ENCODE measurements at regions not wholly inside any gene's neighbourhood (a gene's known extent, or its start where the extent isn't known, plus 50 kb on each side); places are given as distances from the start of the nearest gene placed in this dataset.

DNA sequence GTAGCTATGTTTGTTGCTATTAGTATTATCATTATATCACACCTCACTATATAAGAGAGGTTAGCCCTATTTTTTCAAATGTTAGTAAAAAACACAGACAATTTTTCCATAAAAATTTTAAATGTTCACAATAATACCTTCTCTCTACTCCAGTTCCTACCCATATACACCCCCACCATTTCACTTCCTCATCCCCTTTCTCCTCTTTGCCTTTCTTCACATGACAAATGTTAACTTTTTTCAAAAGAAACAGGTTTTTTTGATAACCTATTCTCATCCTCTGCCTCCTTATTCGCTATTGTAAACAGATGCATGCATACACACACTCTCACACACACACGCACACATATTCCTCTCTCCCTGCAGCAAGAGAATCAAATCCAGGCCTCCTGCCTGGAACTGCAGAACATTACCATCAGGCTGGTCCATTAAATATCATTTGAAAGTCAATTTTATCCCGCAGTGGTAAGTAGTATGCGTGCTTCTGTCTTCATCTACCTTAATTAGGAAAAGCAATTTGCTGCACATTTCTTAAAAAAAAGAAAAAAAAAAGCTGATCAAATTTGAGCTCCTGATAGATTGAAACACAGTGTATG, 55.5 kb downstream of the MID1IP1 start:
- Mint-ChIP-seq H3K4me3 (no peak overlapping the region), H3K9me3 (no peaks in the 10 kb centered on the region), H3K27ac (no peak overlapping the region), H3K4me1 (no peaks in the 10 kb centered on the region), H3K36me3 (no peaks in the 10 kb centered on the region), H3K27me3 (ENCODE audit: low read depth in 3 of 3) (peaks cover 0 to 2% (median 1%) of the 10 kb centered on the region in 3 donors)
- DNase-seq, result no peak

DNA sequence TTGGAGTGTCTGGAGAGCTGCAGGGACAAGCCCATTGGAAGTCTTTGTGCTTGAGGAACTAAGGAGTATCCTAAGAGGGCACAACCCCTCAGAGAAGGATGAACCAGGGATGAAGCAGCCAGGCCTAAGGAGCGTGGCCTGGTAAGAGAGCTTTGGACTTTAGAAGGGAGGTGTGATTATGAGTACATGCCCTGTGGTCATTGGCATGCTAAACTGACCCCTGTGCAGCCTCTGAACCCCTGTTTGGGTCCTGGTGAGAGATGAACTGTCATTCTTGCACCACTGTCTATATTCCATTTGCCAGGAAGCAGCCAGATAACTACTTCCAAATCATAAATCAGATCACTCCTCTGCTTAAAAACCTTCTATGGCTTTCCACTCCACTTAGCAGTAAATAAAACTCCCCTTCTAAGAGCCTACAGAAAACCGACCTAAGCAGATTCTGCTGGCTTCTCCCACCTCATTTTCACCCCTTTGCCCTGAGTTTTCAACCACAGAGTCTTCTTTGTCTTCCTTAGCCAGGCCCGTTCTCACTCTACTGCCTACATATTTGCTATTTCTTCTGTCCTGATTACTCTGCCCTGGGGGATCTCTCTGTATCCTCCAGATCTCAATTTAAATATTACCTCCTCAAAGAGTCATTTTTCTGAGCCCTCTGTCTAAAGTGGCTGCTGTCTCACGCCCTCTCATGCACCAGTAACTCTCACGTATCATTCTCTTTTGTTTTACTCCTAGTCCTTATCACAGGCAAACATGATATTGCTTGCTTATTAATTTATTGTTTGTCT, 56.7 kb downstream of the MID1IP1 start:
- Mint-ChIP-seq H3K36me3 (no peaks in the 10 kb centered on the region), H3K4me1 (no peaks in the 10 kb centered on the region), H3K27ac (no peak overlapping the region)

DNA sequence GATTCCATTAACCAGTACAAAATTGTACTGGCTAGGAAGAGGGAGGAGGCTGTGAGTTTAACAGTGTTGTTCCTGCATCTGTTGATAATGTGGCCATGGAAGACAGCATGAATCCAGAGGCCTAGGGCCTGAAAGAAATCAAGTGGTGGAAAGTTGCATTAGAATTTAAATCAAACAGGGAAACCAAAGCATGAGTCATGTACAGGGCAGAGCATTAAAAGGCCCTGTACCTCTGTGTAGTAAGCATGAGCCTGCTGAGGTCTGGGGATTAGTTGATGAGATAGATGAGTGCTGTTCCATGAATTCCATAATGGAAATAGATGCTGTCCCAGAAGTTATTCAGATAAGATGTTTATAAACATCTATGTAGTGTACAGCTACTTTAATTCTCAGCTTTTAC, 58.3 kb downstream of the MID1IP1 start:
- Mint-ChIP-seq H3K27me3 (ENCODE audit: low read depth in 3 of 3) (peaks cover 0 to 2% (median 0%) of the 10 kb centered on the region in 3 donors), H3K4me3 (no peak overlapping the region)

More for the DNA sequence above, 56.7 kb downstream of the MID1IP1 start:
- H3K9me3 Mint-ChIP-seq, result no peaks in the 10 kb centered on the region
- DNase-seq, result no peak
- no peak overlapping the region for H3K4me3 Mint-ChIP-seq
- peaks cover 0 to 2% (median 1%) of the 10 kb centered on the region in 3 donors for H3K27me3 Mint-ChIP-seq (ENCODE audit: low read depth in 3 of 3)

DNA sequence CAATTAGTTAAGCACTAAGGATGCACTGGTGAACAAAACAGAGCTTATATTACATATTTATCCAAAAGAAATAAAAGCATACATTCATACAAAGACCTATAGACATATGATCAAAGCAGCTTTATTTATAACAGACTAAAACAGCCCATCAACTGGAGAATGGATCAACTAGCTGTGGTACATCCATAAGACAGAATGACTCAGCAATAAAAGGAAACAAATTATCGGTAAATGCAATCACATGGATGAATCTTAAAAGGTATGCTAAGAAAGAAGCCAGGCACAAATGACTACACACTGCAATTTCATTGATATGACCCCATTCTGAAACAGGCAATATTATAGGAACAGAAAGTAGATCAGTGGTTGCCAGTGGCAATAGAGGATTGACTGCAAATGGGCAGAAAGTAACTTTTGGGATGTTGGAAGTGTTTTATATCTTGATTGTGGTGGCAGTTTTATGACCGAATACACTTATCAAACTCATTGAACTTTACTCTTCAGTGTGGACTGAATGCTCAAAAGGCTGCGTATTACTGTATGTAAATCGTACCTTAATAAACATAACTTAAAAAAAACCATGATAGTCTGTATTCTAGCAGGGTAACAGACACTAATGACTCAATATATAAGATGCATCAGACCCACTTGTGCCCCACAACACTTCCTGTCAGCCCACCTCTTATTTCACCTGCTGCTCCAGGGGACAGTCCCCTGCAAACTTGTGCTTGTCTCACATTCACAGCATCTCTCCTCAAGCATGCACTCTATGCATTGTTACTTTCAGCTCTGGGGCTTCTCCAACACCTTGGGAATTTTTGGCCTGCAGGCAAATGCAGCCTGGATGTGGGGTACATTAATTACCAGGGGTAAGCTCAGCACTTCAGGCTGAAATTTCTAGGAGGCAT, 59.1 kb downstream of the MID1IP1 start:
- H3K9me3 Mint-ChIP-seq, result no peaks in the 10 kb centered on the region
- no peaks in the 10 kb centered on the region for H3K4me1 Mint-ChIP-seq
- no peaks in the 10 kb centered on the region for H3K36me3 Mint-ChIP-seq
- no peak overlapping the region for H3K4me3 Mint-ChIP-seq
- H3K27ac Mint-ChIP-seq, result no peak overlapping the region
- no peak for DNase-seq
- H3K27me3 Mint-ChIP-seq (ENCODE audit: low read depth in 3 of 3), result peaks cover 0 to 2% (median 0%) of the 10 kb centered on the region in 3 donors

More for the DNA sequence above, 58.3 kb downstream of the MID1IP1 start:
- H3K4me1 Mint-ChIP-seq, result no peaks in the 10 kb centered on the region
- H3K36me3 Mint-ChIP-seq, result no peaks in the 10 kb centered on the region
- H3K9me3 Mint-ChIP-seq, result no peaks in the 10 kb centered on the region
- no peak for DNase-seq
- no peak overlapping the region for H3K27ac Mint-ChIP-seq

DNA sequence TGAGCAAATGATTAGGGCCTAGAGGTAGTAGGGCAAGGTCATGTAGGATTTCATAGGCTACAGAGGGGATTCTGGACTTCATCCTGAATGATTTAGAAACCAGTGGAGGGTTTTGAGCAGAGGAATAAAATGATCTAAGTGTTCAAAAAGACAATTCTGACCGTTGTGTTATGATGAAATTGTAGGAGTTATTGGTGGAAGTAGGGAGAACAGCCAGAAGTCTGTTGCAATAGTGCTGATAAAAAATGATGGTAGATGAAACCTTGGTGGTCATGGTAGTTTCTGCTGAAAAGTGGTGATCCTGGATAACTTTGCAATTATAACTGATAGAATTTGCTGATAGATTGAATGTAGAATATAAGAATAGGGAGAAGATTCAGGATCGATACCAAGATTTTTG, 60.2 kb downstream of the MID1IP1 start:
- Mint-ChIP-seq H3K36me3 (no peaks in the 10 kb centered on the region), H3K4me3 (no peak overlapping the region), H3K4me1 (no peaks in the 10 kb centered on the region), H3K27ac (no peak overlapping the region), H3K9me3 (no peaks in the 10 kb centered on the region), H3K27me3 (ENCODE audit: low read depth in 3 of 3) (peaks cover 0 to 3% (median 0%) of the 10 kb centered on the region in 3 donors)
- DNase-seq, result no peak

DNA sequence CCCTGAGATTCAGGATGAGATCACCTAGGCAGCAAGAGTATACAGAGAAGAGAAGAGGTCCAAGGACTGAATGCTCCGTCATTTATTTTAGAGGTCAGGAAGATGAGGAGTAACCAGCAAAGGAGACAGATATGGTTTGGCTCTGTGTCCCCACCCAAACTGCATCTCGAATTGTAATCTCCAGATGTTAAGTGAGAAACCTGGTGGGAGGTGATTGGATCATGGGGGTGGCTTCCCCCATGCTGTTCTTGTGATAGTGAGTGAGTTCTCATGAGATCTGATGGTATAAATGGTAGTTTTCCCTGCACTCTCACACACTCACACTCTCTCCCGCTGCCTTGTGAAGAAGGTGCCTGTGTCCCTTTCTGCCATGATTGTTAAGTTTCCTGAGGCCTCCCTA, 60.8 kb downstream of the MID1IP1 start:
- DNase-seq, result no peak
- Mint-ChIP-seq H3K9me3 (no peaks in the 10 kb centered on the region), H3K27ac (no peak overlapping the region), H3K36me3 (no peaks in the 10 kb centered on the region), H3K4me3 (no peak overlapping the region), H3K27me3 (ENCODE audit: low read depth in 3 of 3) (peaks cover 0 to 3% (median 0%) of the 10 kb centered on the region in 3 donors), H3K4me1 (no peaks in the 10 kb centered on the region)

DNA sequence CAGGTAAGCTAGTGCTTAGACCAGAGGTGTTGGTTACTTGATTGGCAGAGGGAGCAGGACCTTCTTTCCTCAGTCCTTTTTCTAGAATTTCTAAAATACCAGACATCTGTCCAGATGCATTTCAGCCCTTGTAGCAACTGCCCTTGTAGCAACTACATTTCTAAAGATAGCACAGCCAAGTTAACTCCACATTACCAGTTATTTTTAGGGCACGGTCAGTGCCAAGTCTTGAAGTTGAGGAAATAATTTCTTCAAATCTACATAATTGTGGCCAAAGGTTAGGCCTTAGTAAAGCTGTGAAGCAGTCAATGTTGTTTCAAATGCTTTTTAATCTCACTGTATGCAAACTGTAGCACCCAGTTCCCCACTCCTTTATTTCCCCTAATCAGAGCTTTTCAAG, 62.9 kb downstream of the MID1IP1 start:
- H3K4me1 Mint-ChIP-seq, result no peaks in the 10 kb centered on the region
- H3K36me3 Mint-ChIP-seq, result no peaks in the 10 kb centered on the region
- H3K4me3 Mint-ChIP-seq, result no peak overlapping the region
- peaks cover 0 to 2% (median 2%) of the 10 kb centered on the region in 3 donors for H3K27me3 Mint-ChIP-seq (ENCODE audit: low read depth in 3 of 3)
- DNase-seq, result no peak
- H3K27ac Mint-ChIP-seq, result no peak overlapping the region
- H3K9me3 Mint-ChIP-seq, result no peaks in the 10 kb centered on the region

DNA sequence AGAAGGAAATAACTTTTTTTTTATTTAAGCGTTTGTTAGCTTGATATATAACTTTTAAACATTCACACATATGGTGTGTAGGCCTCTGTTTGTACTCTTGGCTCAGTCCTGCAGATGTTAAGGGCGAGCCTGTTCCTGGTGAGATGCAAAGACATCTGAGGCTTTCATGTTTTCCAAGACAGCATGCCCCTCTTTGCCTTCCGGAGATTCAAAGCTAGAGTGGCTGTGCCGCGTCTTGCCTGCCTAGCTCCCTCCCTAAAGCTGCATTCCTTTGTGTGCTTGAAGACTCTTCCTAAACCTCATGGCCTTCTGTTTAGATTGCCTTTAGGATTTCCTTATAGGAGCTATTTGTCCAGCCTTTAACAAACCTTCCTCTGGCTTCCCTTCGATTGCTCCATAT, 67.1 kb downstream of the MID1IP1 start:
- no peak overlapping the region for H3K4me3 Mint-ChIP-seq
- no peak overlapping the region for H3K27ac Mint-ChIP-seq
- H3K27me3 Mint-ChIP-seq (ENCODE audit: low read depth in 3 of 3), result peaks cover 0 to 3% (median 2%) of the 10 kb centered on the region in 3 donors
- no peak for DNase-seq
- no peaks in the 10 kb centered on the region for H3K36me3 Mint-ChIP-seq
- no peaks in the 10 kb centered on the region for H3K4me1 Mint-ChIP-seq
- H3K9me3 Mint-ChIP-seq, result no peaks in the 10 kb centered on the region

DNA sequence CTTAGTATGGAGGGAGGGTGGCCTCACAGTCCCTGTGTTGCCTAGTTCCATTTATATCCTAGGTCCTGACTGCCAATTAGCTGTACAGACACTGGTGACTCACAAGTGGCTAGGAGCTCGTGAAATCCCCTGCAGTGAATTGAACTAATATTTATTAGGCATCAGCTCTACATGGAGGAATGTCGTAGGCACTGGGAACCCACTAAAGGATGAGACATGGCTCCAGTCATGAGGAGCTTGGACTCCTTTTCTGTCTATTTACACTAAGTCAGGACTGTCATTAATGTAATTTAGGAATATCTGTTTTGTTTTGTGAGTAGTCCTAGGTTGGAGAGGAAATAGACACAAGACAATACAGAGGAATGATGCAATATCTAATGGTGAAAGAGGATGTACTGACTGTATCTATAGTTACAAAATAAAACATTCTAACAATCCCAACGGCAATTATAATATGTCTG, 67.7 kb downstream of the MID1IP1 start:
- Mint-ChIP-seq H3K4me1 (no peaks in the 10 kb centered on the region), H3K9me3 (no peaks in the 10 kb centered on the region), H3K27ac (no peak overlapping the region), H3K27me3 (ENCODE audit: low read depth in 3 of 3) (peaks cover 0 to 3% (median 2%) of the 10 kb centered on the region in 3 donors), H3K36me3 (no peaks in the 10 kb centered on the region), H3K4me3 (no peak overlapping the region)
- no peak for DNase-seq

DNA sequence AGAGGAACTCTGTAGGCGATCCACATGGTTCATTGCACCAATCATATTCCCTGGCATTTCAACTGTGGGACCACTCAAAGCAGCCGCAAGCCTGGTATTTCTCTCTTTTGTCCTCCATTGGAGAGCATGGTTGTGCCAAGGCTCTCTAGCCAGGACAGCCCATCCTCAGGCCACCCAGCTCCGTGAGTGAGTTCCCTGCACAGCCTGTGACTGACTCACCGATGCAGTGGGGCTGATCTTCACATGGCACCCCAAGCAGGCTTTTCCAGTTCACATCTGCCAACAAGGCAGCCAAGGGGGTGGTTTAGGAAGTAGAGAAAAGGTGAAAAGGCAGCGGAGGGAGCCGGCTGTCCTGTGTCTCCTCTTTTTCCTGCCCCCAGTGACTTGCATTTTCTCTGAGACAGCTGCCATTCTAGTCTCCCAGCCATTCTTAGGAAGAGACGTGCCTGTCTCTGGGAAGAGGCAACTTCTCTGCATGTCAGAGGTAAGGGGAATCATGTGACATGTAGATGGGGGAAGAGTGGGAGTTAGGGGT, 69.2 kb downstream of the MID1IP1 start:
- no peak overlapping the region for H3K27ac Mint-ChIP-seq
- no peak for DNase-seq
- no peak overlapping the region for H3K4me3 Mint-ChIP-seq
- H3K36me3 Mint-ChIP-seq, result no peaks in the 10 kb centered on the region
- H3K9me3 Mint-ChIP-seq, result no peaks in the 10 kb centered on the region
- H3K27me3 Mint-ChIP-seq (ENCODE audit: low read depth in 3 of 3), result peaks cover 0 to 3% (median 2%) of the 10 kb centered on the region in 3 donors
- H3K4me1 Mint-ChIP-seq, result no peaks in the 10 kb centered on the region

DNA sequence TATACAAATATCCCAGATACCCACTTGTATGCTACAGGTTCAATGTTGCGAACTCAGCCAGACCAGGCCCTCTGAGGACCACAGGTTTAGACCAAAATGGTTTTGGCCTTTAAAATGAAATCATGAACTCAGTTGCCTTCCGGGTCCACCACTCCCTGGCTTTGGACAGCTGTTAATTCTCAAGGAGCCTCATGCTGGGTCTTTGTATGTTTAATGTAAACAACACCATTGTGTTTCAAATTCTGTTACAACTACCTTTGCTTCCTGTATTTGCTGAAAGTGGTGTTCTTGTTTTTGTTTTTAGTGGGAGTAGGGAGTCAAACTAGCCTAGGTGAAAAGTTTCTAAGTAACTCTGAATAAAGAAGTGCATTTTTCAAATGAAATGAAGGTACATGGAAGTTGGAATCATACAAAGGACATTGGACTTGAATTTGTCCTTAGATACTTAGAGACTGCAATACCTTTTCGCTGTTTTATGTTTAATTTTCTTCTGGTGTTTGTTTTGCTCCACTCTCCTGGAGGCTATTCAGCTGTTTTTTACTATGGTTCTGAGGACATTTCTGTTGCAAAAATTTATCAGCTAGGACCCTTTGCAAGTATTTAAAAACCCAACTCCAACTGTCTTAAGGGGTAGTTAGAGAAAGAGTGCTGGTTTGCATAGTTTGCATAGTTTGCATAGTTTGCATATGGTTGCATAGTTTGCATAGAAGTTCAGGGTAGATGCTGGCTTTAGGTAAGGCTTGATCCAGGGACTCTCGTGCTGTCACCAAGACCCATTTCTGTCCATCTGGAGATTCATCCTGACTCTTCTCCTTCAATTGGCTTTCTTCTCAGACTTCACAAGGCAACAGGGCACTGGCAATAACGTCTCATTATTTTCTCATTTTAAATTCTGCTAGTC, 70.1 kb downstream of the MID1IP1 start:
- H3K4me1 Mint-ChIP-seq, result no peaks in the 10 kb centered on the region
- DNase-seq, result no peak
- no peak overlapping the region for H3K4me3 Mint-ChIP-seq
- H3K27me3 Mint-ChIP-seq (ENCODE audit: low read depth in 3 of 3), result peaks cover 0 to 3% (median 2%) of the 10 kb centered on the region in 3 donors
- no peaks in the 10 kb centered on the region for H3K9me3 Mint-ChIP-seq
- no peaks in the 10 kb centered on the region for H3K36me3 Mint-ChIP-seq
- H3K27ac Mint-ChIP-seq, result no peak overlapping the region

DNA sequence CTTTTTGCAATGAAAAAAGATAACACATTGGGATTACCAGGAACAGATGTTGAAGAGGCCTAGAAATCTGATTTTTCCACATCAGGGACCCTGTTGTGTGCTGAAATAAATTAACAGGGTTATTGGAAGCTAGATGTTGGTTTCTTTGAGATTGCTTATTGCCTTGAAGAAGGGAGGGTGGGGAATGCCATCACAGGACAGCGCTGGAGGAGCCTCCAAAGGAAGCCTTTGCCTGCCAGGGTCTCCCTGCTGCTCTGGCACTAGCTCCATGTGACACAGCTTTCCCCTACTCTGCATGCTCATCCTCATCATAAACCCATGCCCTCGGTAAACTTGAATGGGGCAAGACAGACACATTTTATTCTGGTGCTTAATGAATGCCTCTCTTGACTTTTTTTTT, 76.1 kb downstream of the MID1IP1 start:
- H3K9me3 Mint-ChIP-seq, result no peaks in the 10 kb centered on the region
- H3K4me1 Mint-ChIP-seq, result peaks cover 6 to 11% of the 10 kb centered on the region in 2 donors
- no peak overlapping the region for H3K4me3 Mint-ChIP-seq
- no peak overlapping the region for H3K27ac Mint-ChIP-seq
- H3K36me3 Mint-ChIP-seq, result no peaks in the 10 kb centered on the region
- no peak for DNase-seq
- H3K27me3 Mint-ChIP-seq (ENCODE audit: low read depth in 3 of 3), result peaks cover 0 to 2% (median 1%) of the 10 kb centered on the region in 3 donors

All from immature natural killer cell (primary cell).